Tibial nerve (tissue), 3 donors: ENCODE measurements at regions not wholly inside any gene's neighbourhood (a gene's known extent, or its start where the extent isn't known, plus 50 kb on each side); places are given as distances from the start of the nearest gene placed in this dataset.

Experiments used
- CTCF ChIP-seq, 5 experiments: fragments of 200-600 bp in 3 of 5; fragments of 450-650 bp in 2 of 5; sonication (generic) in 3 of 5; IDR thresholded peaks; one replicate each; pipeline ENCODE4 v1.5.1; 2016 to 2019; ENCODE audit warnings: antibody characterized with exemption in 5 of 5, mild to moderate bottlenecking in 3 of 5, moderate library complexity in 2 of 5
- POLR2A ChIP-seq, 2 donors: fragments of 450-650 bp; IDR thresholded peaks; one replicate each; pipeline ENCODE4 v1.6.1; 2017; ENCODE audit warnings: antibody characterized with exemption in 2 of 2, mild to moderate bottlenecking in 2 of 2, moderate library complexity in 2 of 2

GRCh38 chr12:88985631-88986030 is 366.7 kb downstream of the DUSP6 start:
- no peak for TF ChIP-seq CTCF (IDR thresholded peaks at IDR 0.05)
- TF ChIP-seq POLR2A (IDR thresholded peaks at IDR 0.05): no peak
